Keratinocyte (primary cell): ENCODE measurements at regions not wholly inside any gene's neighbourhood (a gene's known extent, or its start where the extent isn't known, plus 50 kb on each side); places are given as distances from the start of the nearest gene placed in this dataset.

Experiments
- DNase-seq: peaks from one replicate; pipeline ENCODE4 v3.0.0-alpha.2; 2011; ENCODE audit warnings: low read depth, missing footprints, low spot score
- FAIRE-seq: peaks from 2 replicates; lab custom pipeline; 2011; peaks lifted over from hg19 to GRCh38; lab: Jason Lieb, UNC
- H2AFZ ChIP-seq: 2 replicates; pipeline ENCODE4 v1.6.0; 2012; ENCODE audit warnings: low read length, control low read depth, inconsistent platforms; ENCODE audit not compliant: control insufficient read depth
- H3K27ac ChIP-seq: 2 replicates; pipeline ENCODE4 v1.5.1; 2011; ENCODE audit warnings: low read length; ENCODE audit not compliant: control insufficient read depth, insufficient read depth
- H3K27me3 ChIP-seq: 3 replicates; pipeline ENCODE4 v1.6.0; 2011; ENCODE audit warnings: low read length; ENCODE audit not compliant: control insufficient read depth, insufficient read depth; ENCODE audit errors: extremely low read depth
- H3K36me3 ChIP-seq, 2 experiments: 2 replicates in 1 of 2; 3 replicates in 1 of 2; pipeline ENCODE4 v1.5.1; 2011; ENCODE audit warnings: low read length in 2 of 2, mild to moderate bottlenecking in 1 of 2; ENCODE audit not compliant: control insufficient read depth in 2 of 2, insufficient read depth in 2 of 2; ENCODE audit errors: extremely low read depth in 1 of 2
- H3K4me1 ChIP-seq: 3 replicates; pipeline ENCODE4 v1.5.1; 2011; ENCODE audit warnings: low read length; ENCODE audit not compliant: control insufficient read depth, insufficient read depth; ENCODE audit errors: extremely low read depth
- H3K4me2 ChIP-seq: 3 replicates; pipeline ENCODE4 v1.6.0; 2011; ENCODE audit warnings: low read depth, low read length; ENCODE audit not compliant: control insufficient read depth, insufficient read depth; ENCODE audit errors: extremely low read depth
- H3K4me3 ChIP-seq, 3 experiments: fragments of 200-600 bp in 1 of 3; sonication (generic) in 1 of 3; 2 replicates in 2 of 3; 3 replicates in 1 of 3; pipeline ENCODE4 v1.5.1; 2011 to 2016; ENCODE audit warnings: low read length in 3 of 3, mild to moderate bottlenecking in 3 of 3, control low read depth in 2 of 3, inconsistent platforms in 1 of 3, low read depth in 1 of 3, mixed read lengths in 1 of 3, mixed run types in 1 of 3, moderate library complexity in 1 of 3; ENCODE audit not compliant: control insufficient read depth in 2 of 3, insufficient read depth in 2 of 3; ENCODE audit errors: extremely low read depth in 1 of 3
- H3K79me2 ChIP-seq: 2 replicates; pipeline ENCODE4 v1.6.0; 2012; ENCODE audit warnings: low read length; ENCODE audit not compliant: control insufficient read depth, insufficient read depth
- H3K9ac ChIP-seq: 3 replicates; pipeline ENCODE4 v1.6.0; 2011; ENCODE audit warnings: low read length; ENCODE audit not compliant: control insufficient read depth, insufficient read depth; ENCODE audit errors: extremely low read depth
- H3K9me1 ChIP-seq: 3 replicates; pipeline ENCODE4 v1.6.0; 2011; ENCODE audit warnings: low read length; ENCODE audit not compliant: control insufficient read depth, insufficient read depth; ENCODE audit errors: extremely low read depth
- H3K9me3 ChIP-seq: 2 replicates; pipeline ENCODE4 v1.5.1; 2012; ENCODE audit warnings: low read depth, low read length; ENCODE audit not compliant: control insufficient read depth
- H4K20me1 ChIP-seq: 3 replicates; pipeline ENCODE4 v1.6.0; 2011; ENCODE audit warnings: low read length; ENCODE audit not compliant: control insufficient read depth, insufficient read depth; ENCODE audit errors: extremely low read depth
- EZH2 ChIP-seq: IDR thresholded peaks from one replicate; pipeline ENCODE4 v1.6.1; 2012; ENCODE audit warnings: inconsistent platforms, mild to moderate bottlenecking, low read length, moderate library complexity
- dilution Hi-C: fragments of 300-500 bp; cut with MboI; formaldehyde crosslinking; loops from one replicate; pipeline ENCODE4 v1.7.0; 2020; ENCODE audit warnings: low sequenced_read_pairs; ENCODE audit not compliant: extremely low pct_ligation_motif_present
- TF ChIP-seq, protein P1 (sequence below), 3 experiments: IDR thresholded peaks in 1 of 3; conservative IDR thresholded peaks in 1 of 3; optimal IDR thresholded peaks in 1 of 3; 2 replicates in 2 of 3; 3 replicates in 1 of 3; pipeline versions ENCODE3 to v1.5.1; 2011; ENCODE audit warnings: low read length in 3 of 3, mild to moderate bottlenecking in 3 of 3, moderate library complexity in 2 of 3, control low read depth in 1 of 3, inconsistent platforms in 1 of 3; ENCODE audit not compliant: insufficient read depth in 2 of 3; ENCODE audit errors: extremely low read depth in 1 of 3

DNA sequence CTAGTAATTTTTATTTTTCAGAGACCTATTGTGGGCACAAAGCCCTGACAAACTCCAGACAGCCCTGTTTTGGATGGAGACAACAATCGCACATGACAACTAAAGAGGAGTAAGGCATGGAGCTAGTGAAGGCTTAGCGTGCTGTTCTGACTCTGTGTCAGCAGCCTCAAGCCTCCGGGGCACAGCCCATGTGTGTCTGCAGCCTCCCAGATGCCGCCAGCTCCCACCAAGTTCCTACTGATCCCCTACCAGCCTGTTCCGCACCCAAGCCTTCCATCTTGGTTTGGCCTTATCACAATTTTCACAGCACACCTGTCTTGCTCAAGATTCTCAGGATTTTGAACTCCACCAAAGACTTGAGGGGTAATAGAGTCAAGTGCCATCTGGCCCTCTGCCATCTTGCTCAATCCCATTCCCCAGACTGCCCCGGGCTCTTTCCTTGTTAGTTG is 70.3 kb upstream of the SH3PXD2B start:
- dilution Hi-C loops = no loop called here
- FAIRE-seq = no peak
- no peaks in the 10 kb centered on the region for H3K36me3 ChIP-seq
- H3K4me2 ChIP-seq = no peak overlapping the region
- H3K9ac ChIP-seq = no peak overlapping the region
- no peaks in the 10 kb centered on the region for H3K79me2 ChIP-seq
- TF ChIP-seq EZH2 = no peak
- TF ChIP-seq, protein P1, sequence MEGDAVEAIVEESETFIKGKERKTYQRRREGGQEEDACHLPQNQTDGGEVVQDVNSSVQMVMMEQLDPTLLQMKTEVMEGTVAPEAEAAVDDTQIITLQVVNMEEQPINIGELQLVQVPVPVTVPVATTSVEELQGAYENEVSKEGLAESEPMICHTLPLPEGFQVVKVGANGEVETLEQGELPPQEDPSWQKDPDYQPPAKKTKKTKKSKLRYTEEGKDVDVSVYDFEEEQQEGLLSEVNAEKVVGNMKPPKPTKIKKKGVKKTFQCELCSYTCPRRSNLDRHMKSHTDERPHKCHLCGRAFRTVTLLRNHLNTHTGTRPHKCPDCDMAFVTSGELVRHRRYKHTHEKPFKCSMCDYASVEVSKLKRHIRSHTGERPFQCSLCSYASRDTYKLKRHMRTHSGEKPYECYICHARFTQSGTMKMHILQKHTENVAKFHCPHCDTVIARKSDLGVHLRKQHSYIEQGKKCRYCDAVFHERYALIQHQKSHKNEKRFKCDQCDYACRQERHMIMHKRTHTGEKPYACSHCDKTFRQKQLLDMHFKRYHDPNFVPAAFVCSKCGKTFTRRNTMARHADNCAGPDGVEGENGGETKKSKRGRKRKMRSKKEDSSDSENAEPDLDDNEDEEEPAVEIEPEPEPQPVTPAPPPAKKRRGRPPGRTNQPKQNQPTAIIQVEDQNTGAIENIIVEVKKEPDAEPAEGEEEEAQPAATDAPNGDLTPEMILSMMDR (optimal IDR thresholded peaks at IDR 0.05 in 1 of 3, IDR thresholded peaks at IDR 0.05 in 1 of 3, conservative IDR thresholded peaks at IDR 0.05 in 1 of 3; ENCODE audit: extremely low read depth in 1 of 3, insufficient read depth in 2 of 3, low read length in 3 of 3) = no peak
- H3K9me1 ChIP-seq = no peaks in the 10 kb centered on the region
- H3K27ac ChIP-seq = no peak overlapping the region
- peaks cover 13% of the 10 kb centered on the region for H3K27me3 ChIP-seq
- no peak overlapping the region for H2AFZ ChIP-seq
- H3K9me3 ChIP-seq = no peaks in the 10 kb centered on the region
- no peaks in the 10 kb centered on the region for H3K4me1 ChIP-seq
- no peaks in the 10 kb centered on the region for H4K20me1 ChIP-seq
- H3K4me3 ChIP-seq = no peak overlapping the region
- no peak for DNase-seq

DNA sequence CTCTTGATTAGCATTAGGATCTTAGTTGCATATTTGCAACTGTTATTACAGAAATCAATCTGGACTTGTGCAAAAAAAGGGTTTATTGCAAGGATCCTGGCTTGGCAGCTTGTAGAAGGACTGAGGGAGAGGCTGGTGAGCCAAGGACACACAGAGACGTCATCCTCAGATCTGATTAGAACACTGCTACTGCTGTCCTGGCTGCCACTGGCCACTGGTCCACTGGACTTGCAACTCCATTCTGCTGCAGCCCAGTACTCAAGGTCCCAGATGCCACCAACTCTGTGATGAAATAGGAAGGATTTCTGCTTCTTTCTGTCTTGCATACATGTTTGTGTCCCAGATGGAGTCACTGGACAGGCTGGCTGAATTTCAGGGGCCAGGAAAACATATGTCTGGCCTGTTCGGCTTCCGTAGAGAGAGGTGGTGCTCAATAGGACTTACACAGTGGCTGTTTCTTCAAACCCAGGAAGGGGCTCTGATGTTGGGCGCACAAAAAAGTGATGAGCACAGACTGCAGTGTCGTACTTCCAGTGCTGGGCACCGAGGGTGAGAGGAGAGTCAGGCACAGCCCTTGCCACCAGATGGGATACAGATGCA is 68.9 kb upstream of the SH3PXD2B start:
- Histone ChIP-seq H3K4me3 (no peak overlapping the region), H3K4me1 (no peaks in the 10 kb centered on the region), H3K9me3 (no peaks in the 10 kb centered on the region), H3K9me1 (no peaks in the 10 kb centered on the region), H3K36me3 (no peaks in the 10 kb centered on the region), H2AFZ (no peak overlapping the region), H3K27ac (no peak overlapping the region), H3K27me3 (peaks cover 10% of the 10 kb centered on the region), H3K4me2 (no peak overlapping the region), H3K79me2 (no peaks in the 10 kb centered on the region), H3K9ac (no peak overlapping the region), H4K20me1 (no peaks in the 10 kb centered on the region)
- TF ChIP-seq, protein P1 (optimal IDR thresholded peaks at IDR 0.05 in 1 of 3, IDR thresholded peaks at IDR 0.05 in 1 of 3, conservative IDR thresholded peaks at IDR 0.05 in 1 of 3; ENCODE audit: extremely low read depth in 1 of 3, insufficient read depth in 2 of 3, low read length in 3 of 3) = no peak
- TF ChIP-seq EZH2 = no peak
- no peak for FAIRE-seq
- dilution Hi-C loops = no loop called here
- no peak for DNase-seq
